Erythroblast (primary cell): ENCODE measurements at regions not wholly inside any gene's neighbourhood (a gene's known extent, or its start where the extent isn't known, plus 50 kb on each side); places are given as distances from the start of the nearest gene placed in this dataset.

Source experiments
- GATA1 ChIP-seq: IDR thresholded peaks from 2 replicates; pipeline ENCODE4 v1.6.1; 2011; ENCODE audit warnings: low read depth, mild to moderate bottlenecking, control low read depth, low read length, moderate library complexity
- POLR2A ChIP-seq: IDR thresholded peaks from 2 replicates; pipeline ENCODE4 v1.6.1; 2011; ENCODE audit warnings: mild to moderate bottlenecking, low read length

DNA sequence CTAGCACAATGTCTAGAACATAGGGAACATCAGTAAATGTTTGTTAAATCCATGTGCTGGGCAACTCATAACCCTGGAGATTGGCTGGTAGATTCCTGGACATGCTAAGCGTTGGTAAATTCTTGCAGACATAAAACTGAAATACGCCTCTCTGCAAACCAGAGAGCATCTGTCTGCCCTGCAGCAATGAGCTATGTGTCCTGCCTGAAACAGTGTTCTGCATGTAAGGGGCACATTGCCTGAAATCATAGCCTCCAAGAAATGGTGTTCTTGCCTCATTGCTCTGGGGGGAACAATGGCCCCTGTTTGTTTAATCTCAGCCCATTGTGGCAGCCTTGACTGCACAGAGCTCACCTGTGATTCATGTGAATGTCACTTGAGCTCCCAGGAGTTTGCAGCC lies 113.5 kb upstream of the CCL2 start:
- TF ChIP-seq POLR2A (no peak), GATA1 (no peak)
